Body of pancreas (tissue), 4 donors: ENCODE measurements at regions not wholly inside any gene's neighbourhood (a gene's known extent, or its start where the extent isn't known, plus 50 kb on each side); places are given as distances from the start of the nearest gene placed in this dataset.
A peak's percentile ranks its signal among the peaks of the same experiment; 100 is the strongest.

Experiments used
- ATAC-seq: fragments of 150-250 bp; one replicate; pipeline ENCODE4 v1.9.1; 2016
- DNase-seq, 4 donors: peaks; one replicate each; pipeline ENCODE4 v3.0.0-alpha.2; 2019
- H3K27ac ChIP-seq, 4 donors: fragments of 200-600 bp; sonication (generic); 1 replicate in 3 of 4; 2 replicates in 1 of 4; pipeline versions ENCODE4 v1.5.1 to v1.6.1; 2016 to 2019; ENCODE audit warnings: mild to moderate bottlenecking in 1 of 4, mixed read lengths in 1 of 4, moderate library complexity in 1 of 4
- H3K27me3 ChIP-seq, 2 donors: fragments of 200-600 bp; sonication (generic); one replicate each; pipeline ENCODE4 v1.6.0; 2016; ENCODE audit warnings: mild to moderate bottlenecking in 1 of 2
- H3K36me3 ChIP-seq, 2 donors: fragments of 200-600 bp; sonication (generic); replicated peaks in 1 of 2; 2 replicates each; pipeline ENCODE4 v1.5.1; 2016; ENCODE audit warnings: low read depth in 2 of 2; ENCODE audit not compliant: insufficient read depth in 1 of 2
- H3K4me1 ChIP-seq: fragments of 200-600 bp; sonication (generic); one replicate; pipeline ENCODE4 v1.6.0; 2016
- H3K4me3 ChIP-seq, 2 donors: fragments of 200-600 bp; sonication (generic); 1 replicate in 1 of 2; 2 replicates in 1 of 2; pipeline ENCODE4 v1.5.1; 2016 to 2019
- H3K9me3 ChIP-seq, 3 donors: fragments of 200-600 bp; sonication (generic); 1 replicate in 2 of 3; 2 replicates in 1 of 3; pipeline ENCODE4 v1.5.1; 2016
- POLR2A ChIP-seq, 3 donors: fragments of 450-650 bp; IDR thresholded peaks; one replicate each; pipeline ENCODE4 v1.6.1; 2016; ENCODE audit warnings: antibody characterized with exemption in 3 of 3, mild to moderate bottlenecking in 2 of 3
- WGBS, 2 donors: methylation state at CpG; one replicate each; pipeline ENCODE4 v1.1.5; 2017; 5-methylcytosine and 5-hydroxymethylcytosine counted together
- intact Hi-C: fragments of 100-400 bp; cut with DNase I; formaldehyde crosslinking; loops from one replicate; pipeline ENCODE4 v1.15.1; 2023
- TF ChIP-seq, protein P1 (sequence below), 7 experiments: fragments of 450-650 bp in 4 of 7; fragments of 200-600 bp in 3 of 7; sonication (generic) in 3 of 7; IDR thresholded peaks; one replicate each; pipeline ENCODE4 v1.5.1; 2016 to 2019; ENCODE audit warnings: antibody characterized with exemption in 7 of 7

DNA sequence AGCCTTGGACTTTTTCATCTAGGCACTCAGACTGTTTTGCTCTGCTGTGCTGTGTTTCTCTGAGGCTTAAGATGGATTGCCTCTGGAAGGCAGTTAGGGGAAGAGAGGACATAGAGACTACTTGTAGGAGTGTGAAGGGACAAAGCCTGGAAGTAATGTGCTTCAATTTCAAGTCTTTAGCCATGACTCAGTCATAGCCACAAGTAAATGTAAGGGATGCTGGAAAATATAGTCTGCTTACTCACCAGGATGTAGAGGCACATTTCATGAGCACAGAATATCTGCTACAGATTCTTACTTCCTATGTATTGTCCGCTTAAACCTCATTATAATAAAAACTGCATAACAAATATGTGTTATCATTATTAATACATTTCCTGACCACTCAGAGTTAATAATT lies 794.3 kb upstream of the NOVA1 start:
- TF ChIP-seq, protein P1, sequence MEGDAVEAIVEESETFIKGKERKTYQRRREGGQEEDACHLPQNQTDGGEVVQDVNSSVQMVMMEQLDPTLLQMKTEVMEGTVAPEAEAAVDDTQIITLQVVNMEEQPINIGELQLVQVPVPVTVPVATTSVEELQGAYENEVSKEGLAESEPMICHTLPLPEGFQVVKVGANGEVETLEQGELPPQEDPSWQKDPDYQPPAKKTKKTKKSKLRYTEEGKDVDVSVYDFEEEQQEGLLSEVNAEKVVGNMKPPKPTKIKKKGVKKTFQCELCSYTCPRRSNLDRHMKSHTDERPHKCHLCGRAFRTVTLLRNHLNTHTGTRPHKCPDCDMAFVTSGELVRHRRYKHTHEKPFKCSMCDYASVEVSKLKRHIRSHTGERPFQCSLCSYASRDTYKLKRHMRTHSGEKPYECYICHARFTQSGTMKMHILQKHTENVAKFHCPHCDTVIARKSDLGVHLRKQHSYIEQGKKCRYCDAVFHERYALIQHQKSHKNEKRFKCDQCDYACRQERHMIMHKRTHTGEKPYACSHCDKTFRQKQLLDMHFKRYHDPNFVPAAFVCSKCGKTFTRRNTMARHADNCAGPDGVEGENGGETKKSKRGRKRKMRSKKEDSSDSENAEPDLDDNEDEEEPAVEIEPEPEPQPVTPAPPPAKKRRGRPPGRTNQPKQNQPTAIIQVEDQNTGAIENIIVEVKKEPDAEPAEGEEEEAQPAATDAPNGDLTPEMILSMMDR (IDR thresholded peaks at IDR 0.05): no peak
- TF ChIP-seq POLR2A (IDR thresholded peaks at IDR 0.05): no peak
- H3K4me3 ChIP-seq: no peak overlapping the region
- intact Hi-C loops: no loop called here
- H3K4me1 ChIP-seq: no peaks in the 10 kb centered on the region
- no peaks in the 10 kb centered on the region for H3K9me3 ChIP-seq
- no peaks in the 10 kb centered on the region for H3K27me3 ChIP-seq
- 75 to 82% methylated on average over 1 of the region's 1 CpG for WGBS, 2 donors
- ATAC-seq (no peak), DNase-seq (no peak)
- no peak overlapping the region for H3K27ac ChIP-seq
- H3K36me3 ChIP-seq: no peaks in the 10 kb centered on the region

DNA sequence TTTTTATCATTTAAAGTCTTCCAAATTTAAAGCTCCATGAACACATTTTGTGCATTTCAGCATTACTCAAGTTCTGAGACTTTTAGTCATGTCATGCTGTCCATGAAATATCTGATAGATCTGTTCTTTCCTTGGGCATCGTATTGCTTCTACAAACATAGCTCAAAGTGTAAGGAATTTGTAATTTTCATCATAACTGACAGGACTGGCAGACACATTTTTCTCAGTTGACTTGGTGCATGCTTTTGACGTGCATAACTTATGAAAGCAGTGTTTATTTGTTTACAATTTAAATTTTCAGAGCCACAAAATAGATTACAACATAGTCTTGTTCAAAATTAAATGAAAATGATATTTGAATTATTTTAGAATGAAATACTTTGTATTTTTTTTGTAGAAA lies 812.1 kb upstream of the NOVA1 start:
- intact Hi-C loops: no loop called here
- TF ChIP-seq, protein P1 (IDR thresholded peaks at IDR 0.05): no peak
- no peak for TF ChIP-seq POLR2A (IDR thresholded peaks at IDR 0.05)
- H3K27ac ChIP-seq: no peak overlapping the region
- WGBS, 2 donors: 39% methylated on average over 2 of the region's 2 CpGs
- no peak for ATAC-seq
- no peaks in the 10 kb centered on the region for H3K9me3 ChIP-seq
- DNase-seq: no peak
- H3K27me3 ChIP-seq: no peaks in the 10 kb centered on the region
- no peak overlapping the region for H3K4me3 ChIP-seq
- no peaks in the 10 kb centered on the region for H3K4me1 ChIP-seq
- no peaks in the 10 kb centered on the region for H3K36me3 ChIP-seq

DNA sequence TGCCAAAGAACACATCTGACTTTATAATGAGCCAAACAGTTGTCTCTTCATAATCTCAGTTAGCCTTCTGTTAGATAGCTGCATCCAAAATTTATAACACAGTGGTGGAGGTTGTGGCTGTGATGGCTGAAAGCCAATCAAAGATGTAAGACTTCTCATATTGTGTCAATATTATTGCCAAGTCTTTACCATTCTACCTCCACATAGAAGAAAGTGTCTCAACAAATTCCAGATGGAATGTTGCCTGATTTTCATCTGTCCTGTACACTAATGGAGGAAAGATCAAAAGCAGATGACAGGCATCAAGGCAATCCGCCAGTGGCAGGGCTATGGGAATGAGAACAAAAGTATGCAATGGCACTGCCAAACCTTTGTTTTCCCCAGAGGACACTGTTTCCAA lies 813.1 kb upstream of the NOVA1 start:
- no peaks in the 10 kb centered on the region for H3K9me3 ChIP-seq
- intact Hi-C loops: no loop called here
- ATAC-seq (no peak), DNase-seq (no peak)
- no peaks in the 10 kb centered on the region for H3K36me3 ChIP-seq
- no peak overlapping the region for H3K27ac ChIP-seq
- H3K4me1 ChIP-seq: no peaks in the 10 kb centered on the region
- H3K27me3 ChIP-seq: no peaks in the 10 kb centered on the region
- H3K4me3 ChIP-seq: no peak overlapping the region
- 24 to 39% methylated on average over 1 of the region's 1 CpG for WGBS, 2 donors
- TF ChIP-seq POLR2A (IDR thresholded peaks at IDR 0.05): no peak
- TF ChIP-seq, protein P1 (IDR thresholded peaks at IDR 0.05): no peak

DNA sequence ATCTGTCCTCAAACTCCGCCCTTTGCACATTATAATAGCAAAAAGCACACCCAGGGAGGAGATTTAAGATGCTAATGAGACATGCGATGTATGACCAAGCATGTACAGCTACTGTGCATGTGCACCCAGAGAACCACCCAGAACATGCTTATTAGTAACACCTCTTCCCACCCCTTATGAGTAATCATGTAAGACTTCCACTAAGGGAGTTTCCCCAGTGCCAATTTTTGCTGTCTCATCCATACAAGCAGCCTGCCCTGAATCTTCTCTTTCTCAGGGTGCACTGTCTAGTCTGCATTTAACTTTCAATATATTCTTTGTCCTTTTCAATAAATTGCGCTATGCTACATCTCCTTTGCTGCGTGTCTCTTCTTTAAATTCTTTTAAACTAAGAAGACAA lies 830.0 kb upstream of the NOVA1 start:
- Histone ChIP-seq H3K36me3 (no peaks in the 10 kb centered on the region), H3K27me3 (no peaks in the 10 kb centered on the region), H3K4me1 (no peaks in the 10 kb centered on the region), H3K27ac (no peak overlapping the region), H3K4me3 (no peak overlapping the region), H3K9me3 (no peaks in the 10 kb centered on the region)
- no peak for TF ChIP-seq POLR2A (IDR thresholded peaks at IDR 0.05)
- TF ChIP-seq, protein P1 (IDR thresholded peaks at IDR 0.05): no peak
- WGBS, 2 donors: 79 to 86% methylated on average over 4 of the region's 4 CpGs
- intact Hi-C loops: no loop called here
- ATAC-seq: no peak
- no peak for DNase-seq

DNA sequence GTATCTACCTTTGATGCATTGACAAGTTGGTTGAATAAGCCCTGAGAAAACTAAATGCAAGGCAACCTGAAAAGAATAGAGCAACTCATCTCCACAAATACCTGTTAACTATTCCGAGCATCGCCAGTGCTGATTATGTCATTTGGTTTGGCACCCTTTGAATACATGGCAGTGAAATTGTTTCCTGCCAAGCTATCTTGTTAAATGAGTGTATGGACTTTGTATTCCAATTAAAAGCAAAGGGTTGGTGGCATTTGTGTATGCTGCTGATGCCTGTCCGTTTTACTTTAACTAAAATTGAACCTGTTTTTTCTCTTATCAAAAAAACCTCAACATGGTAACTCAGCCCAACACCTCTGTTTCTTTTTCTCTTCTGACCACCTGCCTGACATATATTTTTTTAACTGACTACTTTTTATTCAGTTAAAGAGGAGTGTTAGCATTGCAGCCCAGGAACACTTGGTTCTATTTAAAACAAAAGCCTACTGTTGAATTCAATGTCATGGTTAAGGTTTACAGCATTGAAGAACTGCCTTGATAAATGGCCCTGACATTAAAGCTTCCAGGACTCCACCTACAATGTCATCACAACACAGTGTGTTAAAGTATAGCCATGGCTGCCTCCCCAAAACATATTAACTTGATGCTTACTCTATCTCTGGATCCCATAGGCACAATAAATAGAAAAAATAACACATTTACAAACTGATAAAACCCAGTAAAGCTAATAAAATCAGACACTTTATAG lies 838.3 kb upstream of the NOVA1 start:
- no peak for DNase-seq
- WGBS, 2 donors: 27 to 31% methylated on average over 3 of the region's 3 CpGs
- Histone ChIP-seq H3K4me1 (no peaks in the 10 kb centered on the region), H3K27ac (no peak overlapping the region), H3K4me3 (no peak overlapping the region), H3K27me3 (no peaks in the 10 kb centered on the region), H3K36me3 (no peaks in the 10 kb centered on the region), H3K9me3 (no peaks in the 10 kb centered on the region)
- TF ChIP-seq, protein P1 (IDR thresholded peaks at IDR 0.05): no peak
- no peak for TF ChIP-seq POLR2A (IDR thresholded peaks at IDR 0.05)
- ATAC-seq: peak; percentile 27
- intact Hi-C loops: no loop called here
